HCT116 (cell line): ENCODE measurements at regions not wholly inside any gene's neighbourhood (a gene's known extent, or its start where the extent isn't known, plus 50 kb on each side); places are given as distances from the start of the nearest gene placed in this dataset.

Experiments
- ATAC-seq: fragments of 200-7000 bp; cut with Tn5 transposase; 2 replicates; pipeline ENCODE4 v1.9.1; 2020; ENCODE audit warnings: mild to moderate bottlenecking, moderate library complexity
- BruUV-seq: library from RNA; stranded (reverse); fragments of 400-500 nt; replicated peaks from 2 replicates; lab custom pipeline; 2021; lab: Mats Ljungman, UMichigan
- CTCF ChIA-PET: fragments of 300-600 bp; sonication (Branson Sonifier 250); formaldehyde crosslinking; loops from one replicate; lab custom pipeline; 2021; ENCODE audit warnings: antibody characterized with exemption; lab: Charles Lee
- POLR2A ChIA-PET: fragments of 300-600, 350-600 bp; sonication (Branson Sonifier 250); formaldehyde crosslinking; loops from one replicate; lab custom pipeline; 2021; ENCODE audit warnings: antibody characterized with exemption; lab: Charles Lee
- RAD21 ChIA-PET, 2 experiments: fragments of 300-600 bp; sonication (Branson Sonifier 250); formaldehyde crosslinking; loops; one replicate each; lab custom pipeline; 2023; ENCODE audit warnings: low total read pairs in 2 of 2; ENCODE audit not compliant: uncharacterized antibody in 2 of 2, unreplicated experiment in 2 of 2, low non-redundant PET in 1 of 2; lab: Charles Lee
- DNase-seq: peaks from one replicate; pipeline ENCODE4 v3.0.0-alpha.2; 2010; ENCODE audit warnings: low read depth, low spot score
- H2AFZ ChIP-seq: fragments of 200-600 bp; shearing (Covaris generic), sonication (generic); 2 replicates; pipeline ENCODE4 v1.6.1; 2017; ENCODE audit warnings: low read depth, mixed run types, mixed read lengths, antibody characterized with exemption, low read length; ENCODE audit not compliant: poor library complexity, severe bottlenecking
- H3K27ac ChIP-seq: 2 replicates; pipeline ENCODE4 v1.5.1; 2012; ENCODE audit warnings: low read depth, low read length
- H3K27me3 ChIP-seq: fragments of 200-600 bp; sonication (generic); 2 replicates; pipeline ENCODE4 v1.6.1; 2016; ENCODE audit warnings: mixed run types, low read length, mixed read lengths; ENCODE audit not compliant: insufficient read depth
- H3K36me3 ChIP-seq, 2 experiments: fragments of 200-500 bp in 1 of 2; fragments of 200-600 bp in 1 of 2; sonication (Bioruptor generic) in 1 of 2; sonication (generic) in 1 of 2; 2 replicates each; pipeline versions ENCODE4 v1.5.1 to v1.6.1; 2014 to 2016; ENCODE audit warnings: low read length in 2 of 2, inconsistent platforms in 1 of 2, mixed read lengths in 1 of 2, mixed run types in 1 of 2; ENCODE audit not compliant: insufficient read depth in 2 of 2, control insufficient read depth in 1 of 2
- H3K4me1 ChIP-seq, 2 experiments: fragments of 200-600 bp in 1 of 2; sonication (generic) in 1 of 2; 2 replicates each; pipeline versions ENCODE4 v1.5.1 to v1.6.1; 2012 to 2017; ENCODE audit warnings: low read length in 2 of 2, inconsistent platforms in 1 of 2, mild to moderate bottlenecking in 1 of 2, mixed read lengths in 1 of 2, mixed run types in 1 of 2, moderate library complexity in 1 of 2; ENCODE audit not compliant: insufficient read depth in 2 of 2, control insufficient read depth in 1 of 2
- H3K4me2 ChIP-seq: fragments of 200-600 bp; sonication (generic); 2 replicates; pipeline ENCODE4 v1.6.1; 2017; ENCODE audit warnings: mixed run types, low read length, mixed read lengths
- H3K4me3 ChIP-seq, 2 experiments: fragments of 200-600 bp in 1 of 2; sonication (generic) in 1 of 2; replicated peaks in 1 of 2; 2 replicates each; pipeline ENCODE4 v1.5.1; 2011 to 2016; ENCODE audit warnings: low read length in 2 of 2, control low read depth in 1 of 2, low read depth in 1 of 2, mild to moderate bottlenecking in 1 of 2, mixed read lengths in 1 of 2, mixed run types in 1 of 2
- H3K79me2 ChIP-seq: fragments of 200-600 bp; sonication (generic); 2 replicates; pipeline ENCODE4 v1.6.1; 2017; ENCODE audit warnings: mild to moderate bottlenecking, mixed run types, low read length, moderate library complexity, mixed read lengths; ENCODE audit not compliant: insufficient read depth
- H3K9ac ChIP-seq: fragments of 200-600 bp; sonication (generic); 2 replicates; pipeline ENCODE4 v1.6.1; 2016; ENCODE audit warnings: low read length, mixed read lengths
- H3K9me2 ChIP-seq: fragments of 200-600 bp; sonication (generic), shearing (Covaris generic); 2 replicates; pipeline ENCODE4 v1.6.1; 2017; ENCODE audit warnings: mixed run types, mild to moderate bottlenecking, moderate library complexity; ENCODE audit not compliant: insufficient read depth
- H3K9me3 ChIP-seq, 2 experiments: fragments of 200-500 bp in 1 of 2; fragments of 200-600 bp in 1 of 2; sonication (Bioruptor generic) in 1 of 2; sonication (generic) in 1 of 2; 2 replicates each; pipeline ENCODE4 v1.6.1; 2014 to 2017; ENCODE audit warnings: low read length in 2 of 2, mixed read lengths in 2 of 2, inconsistent platforms in 1 of 2, low read depth in 1 of 2, mild to moderate bottlenecking in 1 of 2, mixed run types in 1 of 2, moderate library complexity in 1 of 2; ENCODE audit not compliant: control insufficient read depth in 1 of 2, insufficient read depth in 1 of 2
- H4K20me1 ChIP-seq: fragments of 200-600 bp; sonication (generic), shearing (Covaris generic); 2 replicates; pipeline ENCODE4 v1.6.1; 2017; ENCODE audit warnings: mixed run types, mild to moderate bottlenecking, moderate library complexity; ENCODE audit not compliant: insufficient read depth
- FOSL1 ChIP-seq: IDR thresholded peaks from 2 replicates; pipeline ENCODE4 v1.6.1; 2012; ENCODE audit warnings: low read depth
- RAD21 ChIP-seq: IDR thresholded peaks from 2 replicates; pipeline ENCODE4 v1.6.1; 2012; ENCODE audit warnings: low read depth, mild to moderate bottlenecking
- SP1 ChIP-seq: IDR thresholded peaks from 2 replicates; pipeline ENCODE4 v1.6.1; 2012; ENCODE audit warnings: low read depth
- intact Hi-C: fragments of 100-400 bp; cut with micrococcal nuclease; formaldehyde crosslinking; loops from 2 replicates; pipeline ENCODE4 v1.10.0; 2022
- TF ChIP-seq, protein P1 (sequence below), 3 experiments: fragments of 200-600 bp in 1 of 3; sonication (generic) in 1 of 3; IDR thresholded peaks in 2 of 3; conservative IDR thresholded peaks in 1 of 3; 2 replicates each; pipeline ENCODE4 v1.5.1; 2012 to 2017; ENCODE audit warnings: low read depth in 2 of 3, low read length in 2 of 3, antibody characterized with exemption in 1 of 3, borderline replicate concordance in 1 of 3, control low read depth in 1 of 3, mild to moderate bottlenecking in 1 of 3, mixed read lengths in 1 of 3, mixed run types in 1 of 3, moderate library complexity in 1 of 3; ENCODE audit not compliant: insufficient read depth in 1 of 3

- no TSS peak for BruUV-seq
- CTCF ChIA-PET: interaction anchor here (0.8 kb wide), 1 partner anchor 8 kb away, joined by 3 read pairs; no protein-coding TSS in a partner anchor
- Histone ChIP-seq H3K4me1 (peaks cover 0 to 7% of the 10 kb centered on the region in 2 experiments; a peak in 1 of 4 replicates), H4K20me1 (no peaks in the 10 kb centered on the region), H3K4me3 (no peak overlapping the region), H3K9me3 (no peaks in the 10 kb centered on the region), H3K36me3 (peaks cover 0 to 2% of the 10 kb centered on the region in 2 experiments; a peak in 1 of 4 replicates), H3K27ac (no peak overlapping the region), H3K9me2 (no peaks in the 10 kb centered on the region), H3K79me2 (no peaks in the 10 kb centered on the region), H3K9ac (no peak overlapping the region), H3K27me3 (no peaks in the 10 kb centered on the region), H2AFZ (no peak overlapping the region), H3K4me2 (no peak overlapping the region)
- ATAC-seq: peak; percentile 100
- intact Hi-C loops: no loop called here
- RAD21 ChIA-PET: interaction anchor here in 1 of 2 experiments (0.5 kb wide), 1 partner anchor 416 kb away, joined by 3 read pairs; no protein-coding TSS in a partner anchor
- TF ChIP-seq SP1 (no peak), RAD21 (peak; percentile 22; the same call in 1 of the 2 replicates)
- TF ChIP-seq, protein P1, sequence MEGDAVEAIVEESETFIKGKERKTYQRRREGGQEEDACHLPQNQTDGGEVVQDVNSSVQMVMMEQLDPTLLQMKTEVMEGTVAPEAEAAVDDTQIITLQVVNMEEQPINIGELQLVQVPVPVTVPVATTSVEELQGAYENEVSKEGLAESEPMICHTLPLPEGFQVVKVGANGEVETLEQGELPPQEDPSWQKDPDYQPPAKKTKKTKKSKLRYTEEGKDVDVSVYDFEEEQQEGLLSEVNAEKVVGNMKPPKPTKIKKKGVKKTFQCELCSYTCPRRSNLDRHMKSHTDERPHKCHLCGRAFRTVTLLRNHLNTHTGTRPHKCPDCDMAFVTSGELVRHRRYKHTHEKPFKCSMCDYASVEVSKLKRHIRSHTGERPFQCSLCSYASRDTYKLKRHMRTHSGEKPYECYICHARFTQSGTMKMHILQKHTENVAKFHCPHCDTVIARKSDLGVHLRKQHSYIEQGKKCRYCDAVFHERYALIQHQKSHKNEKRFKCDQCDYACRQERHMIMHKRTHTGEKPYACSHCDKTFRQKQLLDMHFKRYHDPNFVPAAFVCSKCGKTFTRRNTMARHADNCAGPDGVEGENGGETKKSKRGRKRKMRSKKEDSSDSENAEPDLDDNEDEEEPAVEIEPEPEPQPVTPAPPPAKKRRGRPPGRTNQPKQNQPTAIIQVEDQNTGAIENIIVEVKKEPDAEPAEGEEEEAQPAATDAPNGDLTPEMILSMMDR (IDR thresholded peaks at IDR 0.05 in 2 of 3, conservative IDR thresholded peaks at IDR 0.05 in 1 of 3; ENCODE audit: borderline replicate concordance in 1 of 3, insufficient read depth in 1 of 3, low read depth in 2 of 3, low read length in 2 of 3): peak in 2 of 3 experiments; percentile 64 to 74; a peak in 4 of 6 replicates
- peak; percentile 21 for DNase-seq
- POLR2A ChIA-PET: no interaction called here
Observed at GRCh38 chr2:220533485-220533884, 906.1 kb downstream of the SLC4A3 start.

DNA sequence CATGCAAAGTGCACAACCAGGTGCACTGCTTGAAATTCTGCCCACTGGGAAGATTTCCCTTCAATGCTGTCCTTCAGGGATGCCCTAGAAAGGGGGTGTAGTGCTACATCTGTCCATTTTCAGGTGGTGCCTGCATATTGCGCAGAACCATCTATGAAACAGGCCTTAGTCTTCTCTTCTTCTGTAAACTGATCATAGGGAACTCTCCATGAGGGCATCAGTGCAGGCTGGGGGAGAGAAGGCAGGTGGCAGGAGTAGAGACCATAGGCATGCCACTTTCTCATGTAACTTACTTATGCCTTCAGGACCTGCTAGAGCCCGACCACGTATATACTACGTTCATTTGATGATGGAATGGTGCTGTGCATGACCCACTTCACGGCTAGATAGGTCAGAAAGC is 912.1 kb downstream of the SLC4A3 start:
- BruUV-seq: no TSS peak
- Histone ChIP-seq H3K36me3 (peaks cover 0 to 2% of the 10 kb centered on the region in 2 experiments; a peak in 2 of 4 replicates), H3K79me2 (no peaks in the 10 kb centered on the region), H3K4me3 (no peak overlapping the region), H3K27me3 (no peaks in the 10 kb centered on the region), H3K9me3 (no peaks in the 10 kb centered on the region), H3K27ac (no peak overlapping the region), H3K4me1 (no peaks in the 10 kb centered on the region), H2AFZ (no peak overlapping the region), H3K9ac (no peak overlapping the region), H3K9me2 (no peaks in the 10 kb centered on the region), H3K4me2 (no peak overlapping the region), H4K20me1 (no peaks in the 10 kb centered on the region)
- DNase-seq: no peak
- RAD21 ChIA-PET: no interaction called here
- CTCF ChIA-PET: no interaction called here
- ATAC-seq: no peak
- POLR2A ChIA-PET: no interaction called here
- no peak for TF ChIP-seq FOSL1
- intact Hi-C loops: no loop called here
